ENCODE measurements at regions not wholly inside any gene's neighbourhood (a gene's known extent, or its start where the extent isn't known, plus 50 kb on each side); places are given as distances from the start of the nearest gene placed in this dataset.
"Not testable (repeated sequence)": the region's sequence is repeated elsewhere in the genome, so short reads cannot be mapped to it uniquely, and the experiment has no call there.

- TF ChIP-seq CTCF (IDR thresholded peaks at IDR 0.05; ENCODE audit: low read depth, low read length), result no peak
- no peak overlapping the region for H3K4me3 ChIP-seq (replicated peaks in 1 of 2; ENCODE audit: low read depth in 2 of 2, low read length in 2 of 2)
- DNase-seq (ENCODE audit: low read depth in 2 of 2), result no peak
Measured at GRCh38 chr5:6108540-6108848, 269.9 kb downstream of the MED10 start.

GRCh38 chr5:6107675-6108539, 270.4 kb downstream of the MED10 start:
- H3K4me3 ChIP-seq (replicated peaks in 1 of 2; ENCODE audit: low read depth in 2 of 2, low read length in 2 of 2), result no peak overlapping the region
- no peak for TF ChIP-seq CTCF (IDR thresholded peaks at IDR 0.05; ENCODE audit: low read depth, low read length)
- no peak for DNase-seq (ENCODE audit: low read depth in 2 of 2)

GRCh38 chr5:6106756-6107155, 271.6 kb downstream of the MED10 start:
- TF ChIP-seq CTCF (IDR thresholded peaks at IDR 0.05; ENCODE audit: low read depth, low read length), result no peak
- no peak for DNase-seq (ENCODE audit: low read depth in 2 of 2)
- no peak overlapping the region for H3K4me3 ChIP-seq (replicated peaks in 1 of 2; ENCODE audit: low read depth in 2 of 2, low read length in 2 of 2)

- DNase-seq (ENCODE audit: low read depth in 2 of 2), result no peak
- no peak overlapping the region for H3K4me3 ChIP-seq (replicated peaks in 1 of 2; ENCODE audit: low read depth in 2 of 2, low read length in 2 of 2)
- no peak for TF ChIP-seq CTCF (IDR thresholded peaks at IDR 0.05; ENCODE audit: low read depth, low read length)
Measured at GRCh38 chr5:6105320-6105719, 273.0 kb downstream of the MED10 start.

GRCh38 chr5:6096101-6096500, 282.2 kb downstream of the MED10 start:
- TF ChIP-seq CTCF (IDR thresholded peaks at IDR 0.05; ENCODE audit: low read depth, low read length), result no peak

GRCh38 chr5:6094180-6094579, 284.2 kb downstream of the MED10 start:
- DNase-seq (ENCODE audit: low read depth in 2 of 2); H3K4me3 ChIP-seq (replicated peaks in 1 of 2; ENCODE audit: low read depth in 2 of 2, low read length in 2 of 2): not testable (repeated sequence)

More at GRCh38 chr5:6096101-6096500, 282.2 kb downstream of the MED10 start:
- no peak for DNase-seq (ENCODE audit: low read depth in 2 of 2)
- H3K4me3 ChIP-seq (replicated peaks in 1 of 2; ENCODE audit: low read depth in 2 of 2, low read length in 2 of 2), result no peak overlapping the region

GRCh38 chr5:6090838-6091237, 287.5 kb downstream of the MED10 start:
- TF ChIP-seq CTCF (IDR thresholded peaks at IDR 0.05; ENCODE audit: low read depth, low read length), result no peak
- no peak for DNase-seq (ENCODE audit: low read depth in 2 of 2)
- H3K4me3 ChIP-seq (replicated peaks in 1 of 2; ENCODE audit: low read depth in 2 of 2, low read length in 2 of 2), result no peak overlapping the region
